K562 (cell line): ENCODE measurements at regions not wholly inside any gene's neighbourhood (a gene's known extent, or its start where the extent isn't known, plus 50 kb on each side); places are given as distances from the start of the nearest gene placed in this dataset.

ENCODE experiments used
- ATAC-seq: fragments of 200-7000 bp; cut with Tn5 transposase; 3 replicates; pipeline ENCODE4 v1.9.1; 2020; ENCODE audit warnings: moderate library complexity
- BruUV-seq: library from RNA; stranded (reverse); fragments of 400-500 nt; replicated peaks from 2 replicates; lab custom pipeline; 2021; lab: Mats Ljungman, UMichigan
- CTCF ChIA-PET: fragments of 300-600 bp; formaldehyde crosslinking; extraction: SDS; loops from one replicate; lab custom pipeline; 2021; ENCODE audit warnings: low intra/inter-chr PET ratio; lab: Yijun Ruan, JAX
- POLR2A ChIA-PET: fragments of 300-600, 350-650 bp; sonication (Branson Sonifier 250); formaldehyde crosslinking; extraction: SDS; loops from one replicate; lab custom pipeline; 2021; ENCODE audit warnings: antibody characterized with exemption, inconsistent platforms; lab: Yijun Ruan, JAX
- DNase-seq, 4 experiments: peaks; one replicate each; pipeline versions ENCODE4 v3.0.0 to v3.0.0-alpha.2; 2011 to 2018; ENCODE audit warnings: low spot score in 3 of 4, mixed read lengths in 3 of 4; ENCODE audit errors: extremely low read depth in 1 of 4
- FAIRE-seq: peaks from 2 replicates; lab custom pipeline; 2011; peaks lifted over from hg19 to GRCh38; lab: Jason Lieb, UNC
- H2AFZ ChIP-seq: 2 replicates; pipeline ENCODE4 v1.6.0; 2011; ENCODE audit warnings: low read depth, low read length, control low read depth, inconsistent platforms
- H3K27ac ChIP-seq: fragments of 200-600 bp; 3 replicates; pipeline ENCODE4 v1.8.0; 2011; ENCODE audit warnings: low read depth, mild to moderate bottlenecking, control low read depth, inconsistent platforms, low read length, moderate library complexity, mixed read lengths; ENCODE audit errors: extremely low read depth
- H3K27me3 ChIP-seq, 2 experiments: fragments of 300-600 bp in 1 of 2; 2 replicates in 1 of 2; 3 replicates in 1 of 2; pipeline versions ENCODE4 v1.6.0 to v1.8.0; 2011; ENCODE audit warnings: inconsistent platforms in 2 of 2, low read length in 2 of 2, mild to moderate bottlenecking in 1 of 2, mixed read lengths in 1 of 2, moderate library complexity in 1 of 2; ENCODE audit not compliant: control insufficient read depth in 2 of 2, insufficient read depth in 2 of 2
- H3K36me3 ChIP-seq: fragments of 300-600 bp; 3 replicates; pipeline ENCODE4 v1.8.0; 2011; ENCODE audit warnings: mild to moderate bottlenecking, low read length, inconsistent platforms; ENCODE audit not compliant: control insufficient read depth, insufficient read depth
- H3K4me1 ChIP-seq, 2 experiments: fragments of 200-600 bp in 1 of 2; replicated peaks in 1 of 2; 2 replicates in 1 of 2; 3 replicates in 1 of 2; pipeline versions ENCODE4 v1.5.1 to v1.8.0; 2011; ENCODE audit warnings: inconsistent platforms in 2 of 2, low read length in 2 of 2, mild to moderate bottlenecking in 1 of 2, mixed read lengths in 1 of 2, moderate library complexity in 1 of 2; ENCODE audit not compliant: control insufficient read depth in 2 of 2, insufficient read depth in 2 of 2
- H3K4me2 ChIP-seq: 2 replicates; pipeline ENCODE4 v1.6.1; 2011; ENCODE audit warnings: low read length, control low read depth, inconsistent platforms, mixed read lengths; ENCODE audit not compliant: insufficient read depth
- H3K4me3 ChIP-seq: fragments of 200-600 bp; sonication (generic), shearing (Covaris generic); 2 replicates; pipeline ENCODE4 v1.5.1; 2016; ENCODE audit warnings: control low read depth, inconsistent platforms
- H3K79me2 ChIP-seq: fragments of 200-600 bp; 3 replicates; pipeline ENCODE4 v1.8.0; 2011; ENCODE audit warnings: low read length, inconsistent platforms; ENCODE audit not compliant: control insufficient read depth, insufficient read depth
- H3K9ac ChIP-seq, 2 experiments: 2 replicates each; pipeline versions ENCODE4 v1.6.0 to v1.6.1; 2011; ENCODE audit warnings: low read depth in 2 of 2, low read length in 2 of 2, control low read depth in 1 of 2, inconsistent platforms in 1 of 2, mild to moderate bottlenecking in 1 of 2, mixed read lengths in 1 of 2; ENCODE audit not compliant: insufficient read depth in 1 of 2
- H3K9me1 ChIP-seq: one replicate; pipeline ENCODE4 v1.6.0; 2011; ENCODE audit warnings: inconsistent platforms, mild to moderate bottlenecking, low read length, moderate library complexity; ENCODE audit not compliant: control insufficient read depth, insufficient read depth
- H3K9me3 ChIP-seq: replicated peaks from 2 replicates; pipeline ENCODE4 v1.5.1; 2011; ENCODE audit warnings: low read depth, low read length, inconsistent platforms; ENCODE audit not compliant: control insufficient read depth, insufficient read depth
- H4K20me1 ChIP-seq: replicated peaks from 2 replicates; pipeline ENCODE4 v1.6.1; 2011; ENCODE audit warnings: low read length, inconsistent platforms, mixed read lengths; ENCODE audit not compliant: control insufficient read depth, insufficient read depth
- CTCF ChIP-seq, 3 experiments: IDR thresholded peaks in 2 of 3; conservative IDR thresholded peaks in 1 of 3; 2 replicates each; pipeline ENCODE4 v1.5.1; 2011 to 2012; ENCODE audit warnings: low read length in 3 of 3, mild to moderate bottlenecking in 3 of 3, control low read depth in 2 of 3, improper control_type of control experiment in 1 of 3, inconsistent platforms in 1 of 3, low read depth in 1 of 3, mixed read lengths in 1 of 3, moderate library complexity in 1 of 3; ENCODE audit not compliant: insufficient read depth in 2 of 3
- MYC ChIP-seq, 2 experiments: fragments of 250-450 bp in 1 of 2; sonication (Bioruptor Pico) in 1 of 2; IDR thresholded peaks; 2 replicates each; pipeline versions ENCODE4 v1.5.1 to v1.6.1; 2012 to 2021; ENCODE audit warnings: low read depth in 2 of 2, borderline replicate concordance in 1 of 2, improper control_type of control experiment in 1 of 2, low read length in 1 of 2, mild to moderate bottlenecking in 1 of 2, moderate library complexity in 1 of 2
- NFRKB ChIP-seq: fragments of 450-650 bp; IDR thresholded peaks from 2 replicates; pipeline ENCODE4 v1.6.1; 2016; ENCODE audit warnings: low read depth
- RAD21 ChIP-seq, 2 experiments: fragments of 250-450 bp in 1 of 2; fragments of 450-650 bp in 1 of 2; sonication (Bioruptor Pico) in 1 of 2; formaldehyde crosslinking in 1 of 2; IDR thresholded peaks in 1 of 2; conservative IDR thresholded peaks in 1 of 2; 2 replicates each; pipeline versions ENCODE4 v1.4.0 to v1.8.0; 2020 to 2022; ENCODE audit warnings: mild to moderate bottlenecking in 2 of 2, moderate library complexity in 1 of 2
- REST ChIP-seq, 2 experiments: fragments of 450-650 bp; formaldehyde crosslinking in 1 of 2; IDR thresholded peaks; 2 replicates each; pipeline versions ENCODE4 v1.4.0 to v1.6.1; 2014 to 2020; ENCODE audit warnings: mild to moderate bottlenecking in 2 of 2, borderline replicate concordance in 1 of 2, low read depth in 1 of 2
- ZNF384 ChIP-seq: IDR thresholded peaks from 2 replicates; pipeline ENCODE4 v1.6.1; 2012; ENCODE audit warnings: low read depth, low read length, improper control_type of control experiment
- WGBS: fragments of 100-300 bp; shearing (Covaris generic); methylation state at CpG from one replicate; pipeline ENCODE4 v1.1.6; 2016; ENCODE audit warnings: low coverage, mixed read lengths; ENCODE audit not compliant: insufficient coverage; ENCODE audit errors: missing lambda C conversion rate; 5-methylcytosine and 5-hydroxymethylcytosine counted together
- in situ Hi-C: fragments of 300-500 bp; cut with MboI; formaldehyde crosslinking; loops from 4 replicates; pipeline ENCODE4 v1.15.0; 2018; ENCODE audit warnings: inconsistent platforms, mixed read lengths
- intact Hi-C: fragments of 100-400 bp; cut with micrococcal nuclease; formaldehyde crosslinking; loops from 2 replicates; pipeline ENCODE4 v1.14.2; 2022

GRCh38 chr7:30226614-30227268 lies 57.7 kb upstream of the ZNRF2 start:
- Histone ChIP-seq H3K27ac (no peak overlapping the region), H3K9me1 (no peaks in the 10 kb centered on the region), H3K9me3 (no peaks in the 10 kb centered on the region), H2AFZ (0 out of 2 replicates have a peak overlapping the region, but pooled peaks have one; percentile 11), H3K9ac (no peak overlapping the region), H3K4me2 (no peak overlapping the region), H3K4me3 (no peak overlapping the region), H3K79me2 (no peaks in the 10 kb centered on the region), H3K4me1 (no peaks in the 10 kb centered on the region), H3K27me3 (peaks cover 5 to 43% of the 10 kb centered on the region in 2 experiments; a peak in 4 of 5 replicates), H4K20me1 (no peaks in the 10 kb centered on the region), H3K36me3 (no peaks in the 10 kb centered on the region; the same call in 2 of the 3 replicates)
- peak in 2 of 4 experiments; percentile 28 to 48 for DNase-seq
- peak; percentile 84 for ATAC-seq
- POLR2A ChIA-PET = no interaction called here
- 4% methylated on average over 12 of the region's 12 CpGs for WGBS
- intact Hi-C loops = loop anchor here (2.0 kb wide), 1 partner anchor 186 kb away; no protein-coding TSS in a partner anchor
- no peak for FAIRE-seq
- TF ChIP-seq MYC (IDR thresholded peaks at IDR 0.05; ENCODE audit: low read depth, low read length) = no peak
- TF ChIP-seq MYC (CRISPR knock-in tag; IDR thresholded peaks at IDR 0.05; ENCODE audit: borderline replicate concordance, low read depth) = no peak
- TF ChIP-seq NFRKB = no peak
- TF ChIP-seq RAD21 (CRISPR knock-in tag; conservative IDR thresholded peaks at IDR 0.05 in 1 of 2, IDR thresholded peaks at IDR 0.05 in 1 of 2) = peak in 1 of 2 experiments; percentile 57; a peak in 2 of 4 replicates
- peak; percentile 43; the same call in 1 of the 2 replicates for TF ChIP-seq ZNF384
- TF ChIP-seq REST (IDR thresholded peaks at IDR 0.05; ENCODE audit: borderline replicate concordance) = peak; percentile 24; the same call in 1 of the 2 replicates
- no peak for TF ChIP-seq REST (CRISPR knock-in tag; IDR thresholded peaks at IDR 0.05; ENCODE audit: low read depth)
- TF ChIP-seq CTCF (IDR thresholded peaks at IDR 0.05 in 2 of 3, conservative IDR thresholded peaks at IDR 0.05 in 1 of 3; ENCODE audit: insufficient read depth in 2 of 3, low read depth in 1 of 3, low read length in 3 of 3) = peak; percentile 59 to 96 (median 79)
- CTCF ChIA-PET = interaction anchor here (0.9 kb wide), 1 partner anchor 186 kb away, joined by 5 read pairs; no protein-coding TSS in a partner anchor
- in situ Hi-C loops = no loop called here
- no TSS peak for BruUV-seq
